Kidney tubule cell (primary cell): ENCODE measurements at regions not wholly inside any gene's neighbourhood (a gene's known extent, or its start where the extent isn't known, plus 50 kb on each side); places are given as distances from the start of the nearest gene placed in this dataset.

ENCODE experiments used
- DNase-seq: peaks from one replicate; pipeline ENCODE4 v3.0.0-alpha.2; 2018; ENCODE audit warnings: low spot score

DNA sequence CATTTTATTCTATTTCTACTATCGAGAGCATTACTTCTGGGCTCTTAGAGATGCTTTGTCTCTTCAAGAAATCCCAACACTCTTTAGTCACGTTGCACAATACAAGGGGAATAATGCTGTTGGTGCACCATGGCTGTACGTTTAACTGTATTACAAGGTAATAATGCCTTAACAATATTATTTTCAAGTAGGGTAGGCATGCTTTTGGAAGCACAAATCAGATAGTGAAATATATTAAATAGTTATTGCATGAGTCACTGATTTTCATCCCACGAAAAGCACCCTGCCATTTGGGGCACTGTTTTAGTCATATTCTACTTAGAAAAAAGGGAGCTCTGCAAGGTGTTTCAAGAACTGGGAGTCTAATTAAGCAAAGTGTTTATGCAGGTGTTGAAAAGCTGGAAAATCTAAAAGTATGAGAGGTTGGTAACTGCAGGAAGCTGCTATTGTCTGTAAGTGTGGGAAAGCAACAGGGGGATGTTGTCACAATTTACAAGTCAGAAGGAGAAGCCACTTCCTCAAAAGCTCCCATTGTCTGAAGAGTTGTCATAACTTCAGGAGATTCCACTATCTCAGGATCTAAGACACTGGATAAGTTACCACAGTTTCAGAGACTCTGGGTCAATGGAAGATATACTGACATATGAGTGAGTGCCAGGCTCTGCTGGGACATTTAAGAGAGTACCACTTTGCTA, 218.2 kb downstream of the JRKL start:
- no peak for DNase-seq

DNA sequence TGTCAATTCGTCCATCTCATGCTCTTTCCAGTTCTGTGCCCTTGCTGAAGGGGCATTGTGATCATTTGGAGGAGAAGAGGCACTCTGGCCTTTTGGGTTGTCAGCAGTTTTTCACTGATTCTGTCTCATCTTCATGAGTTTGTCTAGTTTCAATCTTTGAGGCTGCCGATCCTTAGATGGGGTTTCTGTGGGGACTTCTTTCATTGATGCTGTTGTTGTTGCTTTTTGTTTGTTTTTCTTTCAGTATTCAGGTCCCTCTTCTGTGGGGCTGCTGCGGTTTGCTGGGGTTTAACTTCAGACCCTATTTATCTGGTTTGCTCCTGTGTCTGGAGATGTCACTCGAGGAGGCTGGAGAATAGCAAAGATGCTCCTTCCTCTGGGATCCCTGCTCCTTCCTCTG, 224.3 kb downstream of the JRKL start:
- DNase-seq: no peak

DNA sequence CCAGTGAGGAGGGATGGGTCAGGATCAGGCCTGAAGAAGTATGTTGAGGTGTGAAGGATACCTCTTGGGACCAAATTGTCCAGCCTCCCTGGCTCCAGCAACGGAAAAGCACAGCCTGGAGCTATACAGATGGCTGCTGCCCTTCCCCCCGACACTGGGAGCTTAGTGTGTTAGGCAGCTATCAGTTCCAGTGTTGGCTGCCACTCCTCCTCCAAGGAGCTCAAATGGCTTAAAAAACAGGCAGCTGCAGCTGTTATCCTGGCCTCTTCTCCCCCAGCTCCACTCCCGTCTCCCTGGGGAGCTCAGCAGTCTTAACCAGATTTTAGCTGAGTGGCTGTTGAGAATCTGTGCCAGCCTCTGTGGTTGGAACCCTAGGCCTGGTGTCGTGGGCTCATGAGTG, 225.0 kb downstream of the JRKL start:
- no peak for DNase-seq

DNA sequence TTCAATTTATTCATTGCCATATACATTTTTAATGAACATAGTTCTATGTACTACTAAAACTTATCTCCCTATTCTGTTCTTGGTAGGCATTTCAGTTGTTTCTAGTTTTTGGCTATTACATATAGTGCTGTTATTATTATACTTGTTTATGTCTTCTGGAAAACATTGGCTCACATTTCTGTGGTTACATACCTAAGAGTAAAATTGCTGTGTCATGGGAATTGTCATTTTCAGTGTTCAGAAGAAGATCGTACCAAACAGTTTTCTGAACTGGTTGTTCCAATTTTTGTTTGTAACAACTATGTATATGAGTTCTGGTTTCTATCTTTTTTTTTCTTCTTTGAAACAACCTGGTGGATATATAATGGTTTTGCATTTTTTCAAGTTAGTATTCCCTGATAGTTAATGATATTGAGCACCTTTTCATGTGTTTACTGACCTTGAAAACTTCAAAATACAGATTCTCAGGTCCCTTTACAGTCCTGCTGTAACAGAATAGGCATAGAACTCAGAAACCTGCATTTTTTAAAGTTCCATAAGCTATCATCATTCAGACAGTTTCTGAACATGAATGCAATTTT, 230.7 kb downstream of the JRKL start:
- DNase-seq: no peak

DNA sequence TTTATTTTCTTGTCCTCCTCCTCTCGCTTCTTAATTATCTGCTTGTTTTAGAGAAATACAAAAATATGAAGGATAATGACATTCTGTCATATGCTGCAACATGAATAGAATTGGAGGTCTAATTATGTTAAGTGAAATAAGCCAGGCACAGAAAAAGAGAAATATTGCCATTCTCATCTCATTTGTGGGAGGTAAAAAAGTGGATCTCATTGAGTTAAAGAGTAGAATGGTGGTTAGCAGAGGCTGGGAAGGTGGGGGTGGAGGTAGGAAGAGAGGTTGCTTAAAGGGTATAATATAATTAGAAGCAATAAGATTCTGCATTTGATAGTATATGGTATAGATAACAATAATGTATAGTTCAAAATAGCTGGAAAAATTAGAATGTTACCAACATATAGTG, 231.3 kb downstream of the JRKL start:
- no peak for DNase-seq

DNA sequence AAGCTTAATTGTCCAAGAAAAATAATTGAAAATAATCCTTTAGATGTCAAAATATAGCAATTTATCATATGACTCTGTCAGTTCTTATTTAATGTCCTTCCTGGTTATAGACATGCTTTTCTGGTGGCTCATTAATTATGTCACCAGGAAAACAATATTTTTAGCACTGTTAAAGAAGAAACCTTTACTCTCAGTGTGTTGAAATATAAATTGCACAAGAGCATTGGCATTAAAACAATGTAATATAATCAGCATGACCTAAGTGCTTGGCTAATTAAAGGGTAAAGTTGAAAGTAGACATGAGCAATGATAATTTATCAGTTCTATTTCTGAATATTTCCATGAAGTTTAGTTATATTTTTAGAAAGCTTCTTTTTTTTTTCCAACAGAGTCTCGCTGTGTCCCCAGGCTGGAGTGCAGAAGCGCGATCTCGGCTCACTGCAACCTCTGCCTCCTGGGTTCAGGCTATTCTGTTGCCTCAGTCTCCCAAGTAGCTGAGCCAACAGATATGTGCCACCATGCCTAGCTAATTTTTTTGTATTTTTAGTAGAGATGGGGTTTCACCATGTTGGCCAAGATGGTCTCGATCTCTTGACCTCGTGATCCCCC, 232.3 kb downstream of the JRKL start:
- DNase-seq: no peak

DNA sequence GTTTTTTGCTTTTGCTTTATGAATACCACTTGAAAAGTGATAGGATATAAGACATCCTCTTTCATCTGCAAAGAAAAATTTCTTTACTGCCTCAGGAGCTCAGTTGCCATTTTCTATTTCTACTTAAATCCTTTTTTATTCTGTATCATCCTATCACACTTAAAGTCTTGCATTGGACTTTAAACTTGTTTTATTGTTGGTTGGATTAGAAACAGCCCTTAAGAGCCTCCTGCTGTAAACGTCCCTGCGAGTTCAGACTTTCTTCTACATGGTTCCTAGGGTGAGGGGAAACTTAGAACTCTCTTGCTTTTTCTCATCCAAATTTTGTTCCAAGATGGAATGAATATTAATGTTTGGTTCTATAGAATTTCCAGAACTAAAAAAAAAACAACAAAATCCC, 234.3 kb downstream of the JRKL start:
- no peak for DNase-seq

DNA sequence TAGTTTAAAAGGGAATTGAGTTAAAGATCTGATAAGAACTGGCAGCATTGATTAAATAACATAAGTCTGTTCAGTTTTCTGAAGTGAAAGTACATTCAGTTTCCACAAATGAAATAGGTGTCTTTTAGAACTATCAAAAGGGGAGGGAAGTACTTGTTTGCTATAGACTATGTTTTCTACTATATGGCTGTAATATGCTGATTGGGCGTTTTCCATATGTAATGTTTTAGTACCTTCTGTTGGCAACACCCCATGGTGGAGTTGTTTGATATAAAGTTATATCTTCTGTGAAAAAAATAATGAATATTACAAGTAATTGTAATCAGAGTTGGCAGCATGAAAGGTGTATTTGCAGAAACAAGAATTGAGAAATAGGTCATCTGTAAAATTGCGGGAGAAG, 237.6 kb downstream of the JRKL start:
- no peak for DNase-seq

DNA sequence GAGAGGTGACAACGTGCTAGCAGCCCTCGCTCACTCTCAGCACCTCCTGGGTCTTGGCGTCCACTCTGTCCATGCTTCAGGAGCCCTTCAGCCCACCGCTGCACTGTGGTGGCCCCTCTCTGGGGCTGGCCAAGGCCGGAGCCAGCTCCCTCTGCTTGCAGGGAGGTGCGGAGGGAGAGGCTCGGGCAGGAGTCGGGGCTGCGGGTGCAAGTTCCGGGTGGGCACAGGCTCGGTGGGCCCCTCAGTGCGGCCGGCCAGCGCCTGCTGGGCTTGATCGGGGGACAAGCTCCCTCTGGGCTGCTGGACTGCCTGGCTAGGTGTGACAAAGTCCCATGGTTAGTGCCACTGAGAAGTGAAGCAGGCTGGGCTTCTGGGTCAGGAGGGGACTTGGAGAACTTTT, 245.8 kb downstream of the JRKL start:
- DNase-seq: no peak

DNA sequence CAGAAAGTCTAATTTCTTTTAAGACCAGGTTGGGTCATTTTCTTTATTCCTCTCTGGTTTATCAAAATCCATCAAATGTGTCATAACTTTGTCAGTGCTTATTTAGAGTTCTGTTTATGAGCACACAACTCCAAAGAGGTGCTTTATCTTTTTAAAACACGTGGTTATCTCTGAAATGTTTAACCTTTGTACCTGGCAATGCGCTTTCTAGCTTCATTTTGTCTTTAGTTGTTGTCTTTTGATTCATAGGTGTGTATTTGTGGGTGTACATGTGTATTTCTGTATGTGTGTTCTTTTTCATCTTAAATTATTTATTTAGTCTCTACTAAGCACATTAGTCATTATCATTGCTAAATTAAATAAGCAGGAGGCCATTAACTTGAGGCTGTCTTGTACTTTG, 251.4 kb downstream of the JRKL start:
- DNase-seq: no peak

DNA sequence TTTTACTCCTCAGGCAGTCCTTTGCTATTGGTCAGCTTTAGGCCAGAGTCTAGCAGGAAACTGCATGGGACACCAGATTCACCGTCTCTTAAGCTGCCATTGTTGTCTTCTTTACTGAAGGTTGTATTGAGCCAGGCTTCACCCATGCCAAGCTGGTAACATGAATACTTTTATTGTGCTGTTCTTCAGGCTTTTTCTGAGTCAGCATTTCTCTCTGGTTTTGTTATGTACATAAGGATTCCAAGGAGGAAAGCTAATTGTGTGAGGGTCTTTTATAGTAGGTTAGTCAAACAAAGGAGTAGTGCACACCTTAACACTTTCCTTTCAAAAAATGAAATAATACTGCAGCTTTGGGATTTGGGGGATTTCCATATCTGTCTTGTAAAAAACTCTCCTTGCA, 252.8 kb downstream of the JRKL start:
- DNase-seq: no peak

DNA sequence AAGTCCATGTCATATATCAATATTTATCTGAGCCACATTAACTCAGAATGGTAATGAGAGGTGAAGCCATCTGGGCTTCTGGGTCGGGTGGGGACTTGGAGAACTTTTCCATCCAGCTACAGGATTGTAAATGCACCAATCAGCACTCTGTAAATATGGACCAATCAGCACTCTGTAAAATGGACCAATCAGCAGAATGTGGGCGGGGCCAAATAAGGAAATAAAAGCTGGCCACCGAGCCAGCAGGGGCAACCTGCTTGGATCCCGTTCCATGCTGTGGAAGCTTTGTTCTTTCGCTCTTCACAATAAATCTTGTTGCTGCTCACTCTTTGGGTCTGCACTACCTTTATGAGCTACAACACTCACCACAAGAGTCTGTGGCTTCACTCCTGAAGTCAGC, 253.4 kb downstream of the JRKL start:
- DNase-seq: no peak

DNA sequence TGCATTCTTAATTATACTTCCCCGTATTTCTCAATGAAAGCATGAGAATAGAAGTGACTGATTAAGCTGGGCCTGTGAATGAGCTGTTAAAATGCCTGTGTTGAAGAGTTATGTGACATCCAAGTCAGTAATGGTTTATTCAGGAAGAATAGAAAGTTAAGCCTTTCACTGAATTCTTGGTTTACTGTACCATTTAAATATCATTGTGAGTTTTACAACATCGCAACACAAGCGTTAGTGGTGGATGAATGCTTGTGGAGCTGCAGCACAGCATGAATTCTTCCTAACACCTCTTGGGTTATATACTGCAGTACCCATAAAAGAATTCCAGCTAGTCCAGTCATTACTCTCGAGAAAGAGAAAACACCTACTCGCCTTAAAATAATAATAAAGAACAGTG, 257.8 kb downstream of the JRKL start:
- no peak for DNase-seq

DNA sequence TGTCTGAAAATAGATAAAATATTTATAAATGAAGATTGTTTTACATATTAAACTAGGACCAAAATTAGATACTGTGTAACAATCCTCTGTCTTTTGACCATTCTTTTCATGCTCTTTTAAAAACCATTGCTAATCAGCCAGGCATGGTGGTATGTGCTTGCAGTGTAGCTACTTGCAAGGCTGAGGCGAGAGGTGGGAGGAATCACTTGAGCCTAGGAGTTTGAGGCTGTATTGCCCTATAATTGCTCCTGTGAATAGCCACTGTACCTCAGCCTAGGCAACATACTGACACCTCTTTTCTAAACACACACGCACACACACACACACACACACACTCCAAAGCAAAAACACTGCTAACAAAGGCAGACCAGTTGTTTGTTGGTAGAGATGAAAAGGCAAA, 259.2 kb downstream of the JRKL start:
- DNase-seq: no peak

DNA sequence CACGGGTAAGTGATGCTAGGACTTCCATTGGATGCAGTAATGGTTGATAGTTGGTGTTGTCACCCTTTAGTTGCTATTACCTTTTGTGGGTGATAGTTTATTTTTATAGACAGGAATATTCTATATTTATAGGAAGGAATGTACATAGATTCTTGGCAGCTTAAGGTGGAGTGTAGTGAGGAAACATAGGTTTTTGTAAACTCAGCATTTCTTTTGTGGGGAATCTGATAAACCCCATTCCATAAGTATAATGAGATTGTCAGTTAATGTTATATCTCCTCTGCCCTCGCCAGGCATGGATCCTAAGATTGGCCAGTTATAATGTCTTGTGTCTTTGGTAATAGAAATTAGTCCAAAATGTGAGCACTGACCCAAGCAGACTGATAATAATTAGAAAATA, 262.7 kb downstream of the JRKL start:
- no peak for DNase-seq

DNA sequence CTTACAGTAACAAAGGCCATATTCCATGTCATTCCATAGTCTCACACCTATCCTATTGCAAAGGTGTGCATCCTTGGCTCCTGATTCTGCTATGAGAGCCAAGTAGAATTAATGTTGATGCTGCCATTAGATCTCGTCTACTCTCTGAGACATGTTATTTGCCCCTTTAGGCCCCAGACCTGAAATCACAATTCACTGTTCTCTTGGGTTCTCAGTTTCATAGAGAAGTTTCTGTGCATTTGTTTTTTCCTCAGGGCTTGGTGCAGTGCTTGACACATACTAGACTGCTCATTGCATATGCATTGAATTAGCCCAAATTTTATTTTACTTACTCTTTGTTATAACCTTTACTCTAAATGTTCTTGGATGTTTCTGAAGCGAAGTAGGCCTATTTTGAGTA, 265.7 kb downstream of the JRKL start:
- no peak for DNase-seq

DNA sequence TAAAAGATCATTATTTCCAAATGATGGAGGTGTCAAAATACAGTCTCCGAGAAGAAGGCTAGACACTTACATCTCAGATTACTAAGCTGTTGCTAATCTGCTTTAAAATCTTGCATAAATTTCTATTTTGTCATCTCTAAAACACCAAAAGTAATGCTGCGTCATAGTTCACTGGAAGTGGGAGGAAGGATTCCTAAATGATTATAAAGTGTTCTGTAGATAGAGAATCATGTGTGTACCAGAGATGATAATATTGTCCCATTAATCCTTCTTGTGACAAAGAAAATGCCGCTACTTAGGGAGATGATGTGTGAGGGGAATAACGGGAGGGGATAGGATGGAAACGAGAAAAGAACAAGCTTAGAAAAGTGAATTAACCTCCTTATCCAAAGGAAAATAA, 268.6 kb downstream of the JRKL start:
- DNase-seq: no peak

DNA sequence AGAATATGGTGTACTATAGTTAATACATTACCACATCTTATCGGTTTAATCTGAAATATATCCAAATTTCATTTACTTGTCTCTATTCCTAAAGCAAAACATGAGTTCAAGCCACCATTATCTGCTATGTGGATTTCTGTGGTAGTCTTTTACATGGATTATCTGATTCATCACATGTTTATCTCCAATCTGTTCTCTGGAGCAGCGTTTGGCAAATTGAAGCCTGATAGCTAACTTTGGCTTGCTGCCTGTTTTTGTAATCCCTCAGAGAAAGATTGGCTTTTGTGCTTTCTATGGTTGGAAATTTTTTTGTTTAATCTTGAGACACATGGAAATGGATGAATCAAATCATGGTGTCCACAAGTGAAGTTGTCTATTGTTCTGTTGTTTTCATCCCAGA, 274.3 kb downstream of the JRKL start:
- no peak for DNase-seq

DNA sequence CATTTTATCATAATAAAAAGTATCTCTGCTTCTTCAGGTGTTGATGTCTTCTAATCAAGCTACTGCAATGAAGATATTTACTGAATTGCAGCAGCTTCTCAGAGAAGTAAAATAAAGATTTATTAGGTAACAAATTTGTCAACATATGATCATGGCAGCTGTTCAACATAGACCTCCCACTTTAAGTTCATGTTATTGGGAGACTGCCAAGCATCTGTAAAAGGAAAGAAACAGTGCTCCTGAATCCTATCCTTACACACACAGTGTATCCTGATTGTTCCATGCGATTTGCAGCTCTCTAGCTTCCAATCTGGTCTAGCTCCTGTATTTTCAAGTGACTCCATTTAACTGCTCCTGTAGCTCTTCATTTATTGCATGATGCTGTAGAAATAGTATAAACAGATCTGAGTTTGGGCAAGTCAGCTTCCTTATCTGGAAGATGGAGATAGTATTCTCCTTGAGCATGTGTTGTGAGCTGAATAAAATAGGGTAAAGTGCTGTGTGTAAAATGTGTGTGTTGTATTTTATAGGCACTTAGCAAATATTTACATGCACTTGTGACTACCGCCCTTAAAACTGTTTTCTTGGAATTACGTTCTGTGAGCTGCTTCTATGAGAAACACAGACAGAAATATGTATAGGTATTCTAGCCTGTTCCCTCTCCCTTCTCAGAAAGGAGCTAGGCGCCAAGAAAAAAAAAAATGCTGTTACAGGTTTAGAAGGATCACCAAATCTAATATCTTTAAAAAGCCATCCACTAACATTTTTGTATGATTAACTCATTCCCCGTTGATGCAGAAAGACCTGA, 290.6 kb downstream of the JRKL start:
- DNase-seq: no peak

DNA sequence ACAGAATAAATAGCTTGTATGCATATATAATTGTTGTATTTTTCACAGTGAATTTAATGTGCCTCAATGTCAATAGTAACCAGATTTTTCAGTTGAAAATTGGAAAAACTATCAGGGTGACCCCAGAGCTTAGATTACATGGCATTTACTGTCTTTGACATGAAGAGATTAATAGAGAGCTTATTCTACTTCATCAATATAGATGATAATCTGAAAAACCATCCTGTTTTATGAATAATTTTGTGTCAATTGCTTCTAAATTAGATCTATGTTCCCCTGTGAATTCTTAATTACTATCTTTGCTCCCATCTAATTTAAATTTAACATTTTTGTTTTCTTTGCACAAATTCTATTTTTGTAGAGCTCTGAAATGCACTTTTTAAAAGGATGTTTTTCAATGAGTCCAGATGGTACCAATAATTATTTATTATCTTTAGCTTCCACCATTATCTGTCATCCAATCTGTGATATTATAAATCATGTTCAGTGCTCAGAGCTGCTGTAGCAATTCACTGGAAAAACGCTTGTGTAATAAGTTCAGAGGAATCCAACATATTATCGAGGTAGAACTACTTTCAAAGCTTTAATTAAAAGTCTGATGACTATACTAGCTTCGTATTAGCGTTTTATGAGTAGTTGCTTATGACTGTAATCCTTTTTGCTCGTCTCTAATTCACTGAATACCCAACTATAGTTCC, 291.4 kb downstream of the JRKL start:
- DNase-seq: no peak

DNA sequence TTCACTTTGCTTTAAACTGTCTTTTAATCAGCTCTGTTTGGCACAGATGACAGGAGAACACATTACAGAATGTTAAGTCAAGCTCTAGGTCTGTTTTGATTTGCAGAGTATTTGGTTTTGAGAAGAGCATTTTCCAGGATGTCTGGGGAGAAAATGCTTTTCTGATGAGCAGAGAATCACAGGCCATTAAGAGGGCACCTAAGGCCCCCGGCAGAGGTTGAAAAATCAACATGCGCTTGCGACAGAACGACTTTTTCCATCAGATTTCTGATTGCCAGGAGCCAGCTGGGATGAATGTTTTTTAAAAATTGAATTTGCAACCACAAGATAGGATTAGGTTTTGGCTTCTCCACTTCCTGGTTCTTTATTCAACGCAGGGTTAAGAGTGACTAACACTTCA, 304.5 kb downstream of the JRKL start:
- no peak for DNase-seq

DNA sequence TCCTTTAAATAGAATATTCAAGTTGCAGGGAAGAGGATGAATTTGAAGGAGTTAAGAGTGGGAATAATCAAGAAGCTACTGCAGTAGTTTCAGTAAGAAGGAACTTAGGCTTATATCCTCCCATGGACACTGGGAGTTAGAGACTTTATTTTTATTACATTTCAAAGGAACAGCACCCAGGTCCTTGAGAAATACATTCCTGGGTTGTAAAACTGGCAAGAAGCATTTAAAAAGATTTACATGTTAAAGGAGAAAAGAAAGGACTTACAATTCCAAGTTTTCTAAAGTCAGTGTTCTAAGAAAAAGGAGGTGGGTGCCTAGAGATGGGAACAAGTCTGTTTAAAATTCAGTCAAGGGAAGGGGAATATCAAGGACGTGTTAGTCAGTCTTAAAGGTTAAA, 306.9 kb downstream of the JRKL start:
- DNase-seq: no peak

DNA sequence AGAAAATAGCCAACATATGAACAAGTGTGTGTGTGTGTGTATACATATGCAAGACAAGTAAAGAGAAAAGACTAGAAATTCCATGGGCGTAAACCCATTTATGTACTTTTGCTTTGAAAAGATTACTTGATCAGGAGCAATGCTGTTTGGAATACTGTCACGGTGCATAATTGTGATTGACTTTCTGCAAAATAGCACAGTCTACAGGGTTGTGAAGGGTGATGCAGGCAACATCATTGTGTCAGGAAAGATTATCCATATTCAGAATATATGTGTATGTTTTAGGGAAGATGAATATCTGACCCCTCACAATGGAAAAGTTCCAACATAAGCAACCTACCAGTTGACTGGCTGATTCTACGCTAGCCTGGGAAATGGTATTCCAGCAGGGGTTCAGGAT, 307.7 kb downstream of the JRKL start:
- no peak for DNase-seq
